Liver (tissue), 7 donors: ENCODE measurements at regions not wholly inside any gene's neighbourhood (a gene's known extent, or its start where the extent isn't known, plus 50 kb on each side); places are given as distances from the start of the nearest gene placed in this dataset.

Source experiments
- DNase-seq: peaks from one replicate; pipeline ENCODE4 v3.0.0-alpha.2; 2017; ENCODE audit warnings: low spot score
- H3K27ac ChIP-seq, 2 donors: one replicate each; pipeline ENCODE4 v1.7.0; 2013; ENCODE audit warnings: inconsistent platforms in 2 of 2, low read length in 2 of 2, control low read depth in 1 of 2, low read depth in 1 of 2, mild to moderate bottlenecking in 1 of 2
- H3K27me3 ChIP-seq, 4 donors: one replicate each; pipeline versions ENCODE4 v1.6.1 to v1.7.0; 2013; ENCODE audit warnings: low read length in 3 of 4, inconsistent platforms in 1 of 4, mild to moderate bottlenecking in 1 of 4, moderate library complexity in 1 of 4; ENCODE audit not compliant: control insufficient read depth in 4 of 4, insufficient read depth in 4 of 4
- H3K36me3 ChIP-seq, 4 donors: one replicate each; pipeline versions ENCODE4 v1.6.1 to v1.7.0; 2013; ENCODE audit warnings: low read length in 3 of 4, mild to moderate bottlenecking in 3 of 4, low read depth in 1 of 4, moderate library complexity in 1 of 4; ENCODE audit not compliant: control insufficient read depth in 4 of 4, insufficient read depth in 3 of 4
- H3K4me1 ChIP-seq, 4 donors: one replicate each; pipeline versions ENCODE4 v1.6.1 to v1.7.0; 2013; ENCODE audit warnings: low read length in 3 of 4, mild to moderate bottlenecking in 3 of 4, moderate library complexity in 1 of 4; ENCODE audit not compliant: control insufficient read depth in 4 of 4, insufficient read depth in 4 of 4
- H3K4me3 ChIP-seq, 3 donors: one replicate each; pipeline versions ENCODE4 v1.6.1 to v1.7.0; 2013; ENCODE audit warnings: low read length in 3 of 3, control low read depth in 1 of 3, low read depth in 1 of 3, mild to moderate bottlenecking in 1 of 3
- H3K9ac ChIP-seq, 2 donors: one replicate each; pipeline ENCODE4 v1.7.0; 2013; ENCODE audit warnings: low read length in 2 of 2, mild to moderate bottlenecking in 2 of 2, moderate library complexity in 2 of 2, control low read depth in 1 of 2, low read depth in 1 of 2
- H3K9me3 ChIP-seq, 4 donors: one replicate each; pipeline versions ENCODE4 v1.6.1 to v1.7.0; 2013; ENCODE audit warnings: low read length in 3 of 4; ENCODE audit not compliant: control insufficient read depth in 4 of 4
- EGR1 ChIP-seq, 2 donors: IDR thresholded peaks; 2 replicates each; pipeline ENCODE4 v1.6.1; 2016 to 2018; ENCODE audit warnings: antibody characterized with exemption in 2 of 2, low read depth in 2 of 2
- FOXA1 ChIP-seq: IDR thresholded peaks from 2 replicates; pipeline ENCODE4 v1.6.1; 2016; ENCODE audit warnings: antibody characterized with exemption
- FOXA2 ChIP-seq: IDR thresholded peaks from 2 replicates; pipeline ENCODE4 v1.6.1; 2016; ENCODE audit warnings: antibody characterized with exemption
- GABPA ChIP-seq, 2 donors: IDR thresholded peaks in 1 of 2; conservative IDR thresholded peaks in 1 of 2; 2 replicates each; pipeline ENCODE4 v1.6.1; 2016; ENCODE audit warnings: antibody characterized with exemption in 2 of 2, mild to moderate bottlenecking in 1 of 2, moderate library complexity in 1 of 2
- HNF4A ChIP-seq, 2 donors: conservative IDR thresholded peaks; 2 replicates each; pipeline ENCODE4 v1.6.1; 2016; ENCODE audit warnings: antibody characterized with exemption in 2 of 2, mild to moderate bottlenecking in 2 of 2
- HNF4G ChIP-seq: IDR thresholded peaks from 2 replicates; pipeline ENCODE4 v1.6.1; 2016; ENCODE audit warnings: antibody characterized with exemption
- JUND ChIP-seq, 2 donors: IDR thresholded peaks; 2 replicates each; pipeline ENCODE4 v1.6.1; 2016; ENCODE audit warnings: antibody characterized with exemption in 2 of 2
- NR2F2 ChIP-seq: IDR thresholded peaks from 2 replicates; pipeline ENCODE4 v1.6.1; 2016; ENCODE audit warnings: antibody characterized with exemption
- RXRA ChIP-seq, 2 donors: IDR thresholded peaks; 2 replicates each; pipeline ENCODE4 v1.6.1; 2017 to 2018; ENCODE audit warnings: antibody characterized with exemption in 2 of 2, mild to moderate bottlenecking in 1 of 2
- SP1 ChIP-seq: IDR thresholded peaks from 2 replicates; pipeline ENCODE4 v1.6.1; 2018; ENCODE audit warnings: antibody characterized with exemption, mild to moderate bottlenecking
- TAF1 ChIP-seq: conservative IDR thresholded peaks from 2 replicates; pipeline ENCODE4 v1.6.1; 2016; ENCODE audit warnings: antibody characterized with exemption, mild to moderate bottlenecking
- YY1 ChIP-seq: IDR thresholded peaks from 2 replicates; pipeline ENCODE4 v1.6.1; 2016; ENCODE audit warnings: antibody characterized with exemption, mild to moderate bottlenecking
- WGBS: extraction: QIAGEN DNeasy Blood & Tissue Kit; methylation state at CpG from one replicate; pipeline ENCODE4 v1.1.7; 2013; 5-methylcytosine and 5-hydroxymethylcytosine counted together
- TF ChIP-seq, protein P1 (sequence below): IDR thresholded peaks from 2 replicates; pipeline ENCODE4 v1.6.1; 2016; ENCODE audit warnings: antibody characterized with exemption
- TF ChIP-seq, protein P2 (sequence below): IDR thresholded peaks from 2 replicates; pipeline ENCODE4 v1.6.1; 2016; ENCODE audit warnings: antibody characterized with exemption, mild to moderate bottlenecking
- TF ChIP-seq, protein P3 (sequence below): IDR thresholded peaks from 2 replicates; pipeline ENCODE4 v1.6.1; 2016; ENCODE audit warnings: antibody characterized with exemption
- donor health status: healthy.
- donor health status: healthy.
- donor health status: healthy.
- donor health status: healthy.

DNA sequence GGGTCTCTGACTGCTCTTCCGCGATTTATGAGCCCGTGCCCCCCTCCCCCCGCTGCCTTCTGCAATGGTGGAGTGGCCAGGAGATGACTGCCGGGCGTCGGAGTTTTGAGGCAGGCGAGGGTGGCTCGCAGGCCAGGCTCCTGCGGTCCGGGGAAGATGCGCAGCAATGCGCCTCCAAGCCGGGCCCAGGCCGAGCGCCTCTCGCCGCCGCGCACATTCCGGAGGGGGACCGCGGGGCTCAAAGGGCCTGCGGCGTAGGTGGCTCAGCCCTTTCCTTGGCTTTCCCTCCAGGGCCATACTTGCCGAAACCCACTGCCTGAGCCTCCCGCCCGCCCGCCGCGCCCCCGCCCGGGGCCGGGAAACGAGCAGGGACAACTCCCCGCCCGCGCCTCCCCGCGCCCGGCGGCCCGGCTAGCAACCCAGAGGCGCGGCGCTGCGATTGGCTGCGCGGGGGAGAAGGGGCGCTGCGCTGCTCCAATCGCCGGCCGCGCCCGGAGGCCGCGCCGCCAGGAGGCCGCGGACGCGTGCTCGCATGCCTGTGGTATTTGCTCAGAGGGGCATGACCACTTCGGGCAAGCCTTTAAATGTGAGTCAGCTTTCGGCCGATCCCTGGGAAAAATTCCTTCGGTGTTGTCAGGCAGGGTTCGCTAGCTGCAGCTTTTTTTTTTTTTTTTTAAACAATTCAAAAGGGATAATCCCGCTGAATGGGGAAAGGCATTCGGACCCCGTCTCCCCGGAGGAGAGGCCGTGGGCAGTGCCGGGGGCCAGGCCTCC is 157.9 kb upstream of the PARP11 start:
- no peak overlapping the region for H3K9ac ChIP-seq
- H3K36me3 ChIP-seq: no peaks in the 10 kb centered on the region
- peak; percentile 66 for DNase-seq
- H3K27ac ChIP-seq: peak overlapping the region; percentile 31 to 60
- H3K4me1 ChIP-seq: peaks cover 3 to 11% (median 8%) of the 10 kb centered on the region in 4 donors
- H3K27me3 ChIP-seq: no peaks in the 10 kb centered on the region
- H3K4me3 ChIP-seq: peak overlapping the region in 2 of 3 donors; percentile 27 to 47
- no peak for TF ChIP-seq EGR1 (IDR thresholded peaks at IDR 0.05; ENCODE audit: low read depth in 2 of 2)
- peak in 1 of 2 donors; percentile 39 for TF ChIP-seq JUND (IDR thresholded peaks at IDR 0.05)
- TF ChIP-seq NR2F2: no peak
- no peak for TF ChIP-seq TAF1
- H3K9me3 ChIP-seq: no peaks in the 10 kb centered on the region
- 10% methylated on average over 75 of the region's 75 CpGs for WGBS

DNA sequence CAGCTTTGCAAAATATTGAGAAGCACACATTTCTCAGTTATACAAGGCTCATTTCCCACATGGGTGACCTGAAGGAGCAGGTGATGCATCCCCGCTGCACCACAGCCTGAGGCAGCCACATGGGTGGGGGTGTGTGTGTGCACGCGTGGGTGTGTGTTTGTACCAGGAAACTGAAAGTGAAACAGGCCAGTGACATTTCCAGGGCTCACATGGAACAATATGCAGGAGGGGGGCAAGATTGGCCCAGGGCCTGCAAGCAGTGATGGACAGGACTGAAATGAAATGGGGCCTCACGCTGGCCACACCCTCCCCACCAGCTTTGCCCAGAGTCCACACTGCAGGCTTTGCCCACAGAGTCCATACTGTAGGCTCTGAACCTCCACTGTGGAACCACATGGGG is 154.2 kb upstream of the PARP11 start:
- WGBS: 38% methylated on average over 4 of the region's 4 CpGs
- Histone ChIP-seq H3K9ac (no peak overlapping the region), H3K9me3 (no peaks in the 10 kb centered on the region), H3K4me3 (no peak overlapping the region), H3K27me3 (no peaks in the 10 kb centered on the region), H3K36me3 (no peaks in the 10 kb centered on the region), H3K27ac (no peak overlapping the region), H3K4me1 (peaks cover 3 to 20% (median 14%) of the 10 kb centered on the region in 4 donors)
- TF ChIP-seq RXRA (IDR thresholded peaks at IDR 0.05) (no peak), EGR1 (IDR thresholded peaks at IDR 0.05; ENCODE audit: low read depth in 2 of 2) (peak; percentile 45 to 56)
- no peak for DNase-seq

DNA sequence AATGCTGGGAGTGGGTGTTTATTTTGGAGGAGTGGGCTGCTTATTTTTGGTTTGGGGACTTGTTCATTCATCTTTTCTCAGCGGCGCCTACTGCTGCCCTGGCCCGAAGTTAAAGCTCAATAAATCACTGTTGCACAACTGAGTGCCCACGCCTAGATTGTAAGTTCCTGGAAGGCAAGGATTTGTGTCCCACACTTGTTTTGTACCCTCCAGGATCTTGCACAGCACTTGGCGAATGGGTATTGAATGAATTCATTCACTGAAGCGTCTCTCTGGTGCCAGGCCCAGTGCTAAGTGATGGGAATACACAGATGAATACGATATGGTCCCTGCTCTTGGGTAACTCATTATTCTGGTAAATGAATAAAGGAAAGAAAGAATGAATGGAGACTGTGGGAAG is 153.3 kb upstream of the PARP11 start:
- H3K9me3 ChIP-seq: no peaks in the 10 kb centered on the region
- no peak overlapping the region for H3K4me3 ChIP-seq
- no peaks in the 10 kb centered on the region for H3K36me3 ChIP-seq
- peaks cover under 1 to 18% (median 12%) of the 10 kb centered on the region in 4 donors for H3K4me1 ChIP-seq
- 86% methylated on average over 7 of the region's 7 CpGs for WGBS
- no peak overlapping the region for H3K27ac ChIP-seq
- H3K9ac ChIP-seq: no peak overlapping the region
- no peak for DNase-seq
- H3K27me3 ChIP-seq: no peaks in the 10 kb centered on the region
- TF ChIP-seq JUND (IDR thresholded peaks at IDR 0.05) (no peak), NR2F2 (no peak), EGR1 (IDR thresholded peaks at IDR 0.05; ENCODE audit: low read depth in 2 of 2) (no peak), GABPA (IDR thresholded peaks at IDR 0.05 in 1 of 2, conservative IDR thresholded peaks at IDR 0.05 in 1 of 2) (no peak), TAF1 (no peak), FOXA1 (no peak), HNF4G (no peak), SP1 (no peak), RXRA (IDR thresholded peaks at IDR 0.05) (no peak), YY1 (no peak), FOXA2 (no peak), HNF4A (conservative IDR thresholded peaks at IDR 0.05) (no peak)
- TF ChIP-seq, protein P1, sequence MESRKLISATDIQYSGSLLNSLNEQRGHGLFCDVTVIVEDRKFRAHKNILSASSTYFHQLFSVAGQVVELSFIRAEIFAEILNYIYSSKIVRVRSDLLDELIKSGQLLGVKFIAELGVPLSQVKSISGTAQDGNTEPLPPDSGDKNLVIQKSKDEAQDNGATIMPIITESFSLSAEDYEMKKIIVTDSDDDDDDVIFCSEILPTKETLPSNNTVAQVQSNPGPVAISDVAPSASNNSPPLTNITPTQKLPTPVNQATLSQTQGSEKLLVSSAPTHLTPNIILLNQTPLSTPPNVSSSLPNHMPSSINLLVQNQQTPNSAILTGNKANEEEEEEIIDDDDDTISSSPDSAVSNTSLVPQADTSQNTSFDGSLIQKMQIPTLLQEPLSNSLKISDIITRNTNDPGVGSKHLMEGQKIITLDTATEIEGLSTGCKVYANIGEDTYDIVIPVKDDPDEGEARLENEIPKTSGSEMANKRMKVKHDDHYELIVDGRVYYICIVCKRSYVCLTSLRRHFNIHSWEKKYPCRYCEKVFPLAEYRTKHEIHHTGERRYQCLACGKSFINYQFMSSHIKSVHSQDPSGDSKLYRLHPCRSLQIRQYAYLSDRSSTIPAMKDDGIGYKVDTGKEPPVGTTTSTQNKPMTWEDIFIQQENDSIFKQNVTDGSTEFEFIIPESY: no peak
- TF ChIP-seq, protein P2, sequence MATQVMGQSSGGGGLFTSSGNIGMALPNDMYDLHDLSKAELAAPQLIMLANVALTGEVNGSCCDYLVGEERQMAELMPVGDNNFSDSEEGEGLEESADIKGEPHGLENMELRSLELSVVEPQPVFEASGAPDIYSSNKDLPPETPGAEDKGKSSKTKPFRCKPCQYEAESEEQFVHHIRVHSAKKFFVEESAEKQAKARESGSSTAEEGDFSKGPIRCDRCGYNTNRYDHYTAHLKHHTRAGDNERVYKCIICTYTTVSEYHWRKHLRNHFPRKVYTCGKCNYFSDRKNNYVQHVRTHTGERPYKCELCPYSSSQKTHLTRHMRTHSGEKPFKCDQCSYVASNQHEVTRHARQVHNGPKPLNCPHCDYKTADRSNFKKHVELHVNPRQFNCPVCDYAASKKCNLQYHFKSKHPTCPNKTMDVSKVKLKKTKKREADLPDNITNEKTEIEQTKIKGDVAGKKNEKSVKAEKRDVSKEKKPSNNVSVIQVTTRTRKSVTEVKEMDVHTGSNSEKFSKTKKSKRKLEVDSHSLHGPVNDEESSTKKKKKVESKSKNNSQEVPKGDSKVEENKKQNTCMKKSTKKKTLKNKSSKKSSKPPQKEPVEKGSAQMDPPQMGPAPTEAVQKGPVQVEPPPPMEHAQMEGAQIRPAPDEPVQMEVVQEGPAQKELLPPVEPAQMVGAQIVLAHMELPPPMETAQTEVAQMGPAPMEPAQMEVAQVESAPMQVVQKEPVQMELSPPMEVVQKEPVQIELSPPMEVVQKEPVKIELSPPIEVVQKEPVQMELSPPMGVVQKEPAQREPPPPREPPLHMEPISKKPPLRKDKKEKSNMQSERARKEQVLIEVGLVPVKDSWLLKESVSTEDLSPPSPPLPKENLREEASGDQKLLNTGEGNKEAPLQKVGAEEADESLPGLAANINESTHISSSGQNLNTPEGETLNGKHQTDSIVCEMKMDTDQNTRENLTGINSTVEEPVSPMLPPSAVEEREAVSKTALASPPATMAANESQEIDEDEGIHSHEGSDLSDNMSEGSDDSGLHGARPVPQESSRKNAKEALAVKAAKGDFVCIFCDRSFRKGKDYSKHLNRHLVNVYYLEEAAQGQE: no peak
- TF ChIP-seq, protein P3, sequence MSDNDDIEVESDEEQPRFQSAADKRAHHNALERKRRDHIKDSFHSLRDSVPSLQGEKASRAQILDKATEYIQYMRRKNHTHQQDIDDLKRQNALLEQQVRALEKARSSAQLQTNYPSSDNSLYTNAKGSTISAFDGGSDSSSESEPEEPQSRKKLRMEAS: no peak
